K562 (cell line): ENCODE measurements at regions not wholly inside any gene's neighbourhood (a gene's known extent, or its start where the extent isn't known, plus 50 kb on each side); places are given as distances from the start of the nearest gene placed in this dataset.

Experiments
- ATAC-seq: fragments of 200-7000 bp; cut with Tn5 transposase; 3 replicates; pipeline ENCODE4 v1.9.1; 2020; ENCODE audit warnings: moderate library complexity
- BruUV-seq: library from RNA; stranded (reverse); fragments of 400-500 nt; replicated peaks from 2 replicates; lab custom pipeline; 2021; lab: Mats Ljungman, UMichigan
- CTCF ChIA-PET: fragments of 300-600 bp; formaldehyde crosslinking; extraction: SDS; loops from one replicate; lab custom pipeline; 2021; ENCODE audit warnings: low intra/inter-chr PET ratio; lab: Yijun Ruan, JAX
- POLR2A ChIA-PET: fragments of 300-600, 350-650 bp; sonication (Branson Sonifier 250); formaldehyde crosslinking; extraction: SDS; loops from one replicate; lab custom pipeline; 2021; ENCODE audit warnings: antibody characterized with exemption, inconsistent platforms; lab: Yijun Ruan, JAX
- DNase-seq, 4 experiments: peaks; one replicate each; pipeline versions ENCODE4 v3.0.0 to v3.0.0-alpha.2; 2011 to 2018; ENCODE audit warnings: low spot score in 3 of 4, mixed read lengths in 3 of 4; ENCODE audit errors: extremely low read depth in 1 of 4
- FAIRE-seq: peaks from 2 replicates; lab custom pipeline; 2011; peaks lifted over from hg19 to GRCh38; lab: Jason Lieb, UNC
- H2AFZ ChIP-seq: 2 replicates; pipeline ENCODE4 v1.6.0; 2011; ENCODE audit warnings: low read depth, low read length, control low read depth, inconsistent platforms
- H3K27ac ChIP-seq: fragments of 200-600 bp; 3 replicates; pipeline ENCODE4 v1.8.0; 2011; ENCODE audit warnings: low read depth, mild to moderate bottlenecking, control low read depth, inconsistent platforms, low read length, moderate library complexity, mixed read lengths; ENCODE audit errors: extremely low read depth
- H3K27me3 ChIP-seq, 2 experiments: fragments of 300-600 bp in 1 of 2; 2 replicates in 1 of 2; 3 replicates in 1 of 2; pipeline versions ENCODE4 v1.6.0 to v1.8.0; 2011; ENCODE audit warnings: inconsistent platforms in 2 of 2, low read length in 2 of 2, mild to moderate bottlenecking in 1 of 2, mixed read lengths in 1 of 2, moderate library complexity in 1 of 2; ENCODE audit not compliant: control insufficient read depth in 2 of 2, insufficient read depth in 2 of 2
- H3K36me3 ChIP-seq: fragments of 300-600 bp; 3 replicates; pipeline ENCODE4 v1.8.0; 2011; ENCODE audit warnings: mild to moderate bottlenecking, low read length, inconsistent platforms; ENCODE audit not compliant: control insufficient read depth, insufficient read depth
- H3K4me1 ChIP-seq, 2 experiments: fragments of 200-600 bp in 1 of 2; replicated peaks in 1 of 2; 2 replicates in 1 of 2; 3 replicates in 1 of 2; pipeline versions ENCODE4 v1.5.1 to v1.8.0; 2011; ENCODE audit warnings: inconsistent platforms in 2 of 2, low read length in 2 of 2, mild to moderate bottlenecking in 1 of 2, mixed read lengths in 1 of 2, moderate library complexity in 1 of 2; ENCODE audit not compliant: control insufficient read depth in 2 of 2, insufficient read depth in 2 of 2
- H3K4me2 ChIP-seq: 2 replicates; pipeline ENCODE4 v1.6.1; 2011; ENCODE audit warnings: low read length, control low read depth, inconsistent platforms, mixed read lengths; ENCODE audit not compliant: insufficient read depth
- H3K4me3 ChIP-seq: fragments of 200-600 bp; sonication (generic), shearing (Covaris generic); 2 replicates; pipeline ENCODE4 v1.5.1; 2016; ENCODE audit warnings: control low read depth, inconsistent platforms
- H3K79me2 ChIP-seq: fragments of 200-600 bp; 3 replicates; pipeline ENCODE4 v1.8.0; 2011; ENCODE audit warnings: low read length, inconsistent platforms; ENCODE audit not compliant: control insufficient read depth, insufficient read depth
- H3K9ac ChIP-seq, 2 experiments: 2 replicates each; pipeline versions ENCODE4 v1.6.0 to v1.6.1; 2011; ENCODE audit warnings: low read depth in 2 of 2, low read length in 2 of 2, control low read depth in 1 of 2, inconsistent platforms in 1 of 2, mild to moderate bottlenecking in 1 of 2, mixed read lengths in 1 of 2; ENCODE audit not compliant: insufficient read depth in 1 of 2
- H3K9me1 ChIP-seq: one replicate; pipeline ENCODE4 v1.6.0; 2011; ENCODE audit warnings: inconsistent platforms, mild to moderate bottlenecking, low read length, moderate library complexity; ENCODE audit not compliant: control insufficient read depth, insufficient read depth
- H3K9me3 ChIP-seq: replicated peaks from 2 replicates; pipeline ENCODE4 v1.5.1; 2011; ENCODE audit warnings: low read depth, low read length, inconsistent platforms; ENCODE audit not compliant: control insufficient read depth, insufficient read depth
- H4K20me1 ChIP-seq: replicated peaks from 2 replicates; pipeline ENCODE4 v1.6.1; 2011; ENCODE audit warnings: low read length, inconsistent platforms, mixed read lengths; ENCODE audit not compliant: control insufficient read depth, insufficient read depth
- BRF1 ChIP-seq: IDR thresholded peaks from 3 replicates; pipeline ENCODE4 v1.6.1; 2011; ENCODE audit warnings: borderline replicate concordance, mild to moderate bottlenecking; ENCODE audit not compliant: insufficient read length; ENCODE audit errors: extremely low read depth
- CAMTA2 ChIP-seq: fragments of 250-450 bp; sonication (Bioruptor Pico); conservative IDR thresholded peaks from 2 replicates; pipeline ENCODE4 v1.5.1; 2022
- CBFA2T2 ChIP-seq: fragments of 450-650 bp; conservative IDR thresholded peaks from 2 replicates; pipeline ENCODE4 v1.6.1; 2017; ENCODE audit warnings: mild to moderate bottlenecking
- CBFB ChIP-seq: sonication (generic); formaldehyde crosslinking; IDR thresholded peaks from 2 replicates; pipeline ENCODE4 v1.4.0; 2020; ENCODE audit warnings: mild to moderate bottlenecking, missing genetic modification reagents
- ELK1 ChIP-seq: sonication (generic); formaldehyde crosslinking; IDR thresholded peaks from 2 replicates; pipeline ENCODE4 v1.8.1; 2022; ENCODE audit warnings: missing genetic modification reagents
- HNRNPUL1 ChIP-seq: fragments of 200-400 bp; formaldehyde crosslinking; IDR thresholded peaks from 2 replicates; pipeline ENCODE4 v1.6.1; 2017; ENCODE audit warnings: low read length
- MLX ChIP-seq, 2 experiments: fragments of 450-650 bp in 1 of 2; sonication (generic) in 1 of 2; formaldehyde crosslinking; conservative IDR thresholded peaks; 2 replicates each; pipeline versions ENCODE4 v1.4.0 to v1.8.1; 2020 to 2022; ENCODE audit warnings: mild to moderate bottlenecking in 1 of 2, missing genetic modification reagents in 1 of 2
- PURB ChIP-seq: sonication (generic); formaldehyde crosslinking; IDR thresholded peaks from 2 replicates; pipeline ENCODE4 v1.9.0; 2021; ENCODE audit warnings: low read depth, mild to moderate bottlenecking, missing genetic modification reagents
- SMC3 ChIP-seq: conservative IDR thresholded peaks from 2 replicates; pipeline ENCODE4 v1.6.1; 2011; ENCODE audit warnings: low read depth, low read length, improper control_type of control experiment; ENCODE audit not compliant: insufficient read depth
- SRSF3 ChIP-seq: fragments of 200-400 bp; formaldehyde crosslinking; IDR thresholded peaks from 2 replicates; pipeline ENCODE4 v1.6.1; 2016; ENCODE audit warnings: mild to moderate bottlenecking, low read length, moderate library complexity; ENCODE audit not compliant: insufficient read depth
- TSHZ1 ChIP-seq: fragments of 250-450 bp; sonication (Bioruptor Pico); IDR thresholded peaks from 2 replicates; pipeline ENCODE4 v1.4.0; 2020; ENCODE audit warnings: mild to moderate bottlenecking, moderate library complexity
- ZBTB5 ChIP-seq: fragments of 450-650 bp; IDR thresholded peaks from 2 replicates; pipeline ENCODE4 v1.6.1; 2017; ENCODE audit warnings: antibody characterized with exemption
- ZC3H8 ChIP-seq: fragments of 450-650 bp; IDR thresholded peaks from 2 replicates; pipeline ENCODE4 v1.6.1; 2017
- ZNF717 ChIP-seq: fragments of 250-450 bp; sonication (Bioruptor Pico); IDR thresholded peaks from 2 replicates; pipeline ENCODE4 v1.5.0; 2021
- WGBS: fragments of 100-300 bp; shearing (Covaris generic); methylation state at CpG from one replicate; pipeline ENCODE4 v1.1.6; 2016; ENCODE audit warnings: low coverage, mixed read lengths; ENCODE audit not compliant: insufficient coverage; ENCODE audit errors: missing lambda C conversion rate; 5-methylcytosine and 5-hydroxymethylcytosine counted together
- in situ Hi-C: fragments of 300-500 bp; cut with MboI; formaldehyde crosslinking; loops from 4 replicates; pipeline ENCODE4 v1.15.0; 2018; ENCODE audit warnings: inconsistent platforms, mixed read lengths
- intact Hi-C: fragments of 100-400 bp; cut with micrococcal nuclease; formaldehyde crosslinking; loops from 2 replicates; pipeline ENCODE4 v1.14.2; 2022

GRCh38 chr9:111158363-111158762, 120.1 kb upstream of the LPAR1 start (continued):
- no peak for TF ChIP-seq MLX (CRISPR knock-in tag; conservative IDR thresholded peaks at IDR 0.05)
- TF ChIP-seq ZC3H8 = no peak
- no peak for TF ChIP-seq PURB (CRISPR knock-in tag)
- no peak for TF ChIP-seq BRF1

- BruUV-seq = no TSS peak
- Histone ChIP-seq H3K4me3 (no peak overlapping the region), H3K27ac (no peak overlapping the region), H3K9ac (no peak overlapping the region), H3K36me3 (no peaks in the 10 kb centered on the region), H4K20me1 (no peaks in the 10 kb centered on the region), H3K9me1 (no peaks in the 10 kb centered on the region), H3K4me1 (no peaks in the 10 kb centered on the region), H3K79me2 (no peaks in the 10 kb centered on the region), H2AFZ (no peak overlapping the region), H3K4me2 (no peak overlapping the region), H3K27me3 (no peaks in the 10 kb centered on the region), H3K9me3 (no peaks in the 10 kb centered on the region)
- in situ Hi-C loops = no loop called here
- intact Hi-C loops = loop anchor here (10.0 kb wide), 1 partner anchor 91 kb away; no protein-coding TSS in a partner anchor
- WGBS = 0% methylated on average over 1 of the region's 1 CpG
- no peak for FAIRE-seq
- ChIA-PET POLR2A (interaction anchor here (0.6 kb wide), 1 partner anchor 67 kb away, joined by 3 read pairs; no protein-coding TSS in a partner anchor), CTCF (no interaction called here)
- DNase-seq = no peak
- ATAC-seq = no peak
- TF ChIP-seq HNRNPUL1 (no peak), TSHZ1 (CRISPR knock-in tag) (no peak), CBFB (CRISPR knock-in tag) (no peak), SRSF3 (no peak), ZNF717 (CRISPR knock-in tag) (no peak), ZBTB5 (no peak), ELK1 (CRISPR knock-in tag) (no peak), CAMTA2 (no peak), SMC3 (no peak), CBFA2T2 (no peak)
These were observed 115.9 kb upstream of the LPAR1 start for GRCh38 chr9:111154081-111154562.
